ENCODE measurements at regions not wholly inside any gene's neighbourhood (a gene's known extent, or its start where the extent isn't known, plus 50 kb on each side); places are given as distances from the start of the nearest gene placed in this dataset.

GRCh38 chr5:39656600-39656999 lies 231.8 kb upstream of the DAB2 start:
- no peak for TF ChIP-seq CTCF (IDR thresholded peaks at IDR 0.05; ENCODE audit: low read length)
- no peak for TF ChIP-seq EZH2phosphoT487 (IDR thresholded peaks at IDR 0.05; ENCODE audit: low read length)

All from MM.1S (cell line).